ENCODE measurements at regions not wholly inside any gene's neighbourhood (a gene's known extent, or its start where the extent isn't known, plus 50 kb on each side); places are given as distances from the start of the nearest gene placed in this dataset.

GRCh38 chr4:132918096-132918495 is 231.0 kb upstream of the PCDH10 start:
- TF ChIP-seq POLR2A (IDR thresholded peaks at IDR 0.05), result no peak
- no peak for TF ChIP-seq CTCF (IDR thresholded peaks at IDR 0.05)

Measured in right lobe of liver (tissue), 4 donors.